ENCODE measurements at regions not wholly inside any gene's neighbourhood (a gene's known extent, or its start where the extent isn't known, plus 50 kb on each side); places are given as distances from the start of the nearest gene placed in this dataset.
"Not testable (repeated sequence)": the region's sequence is repeated elsewhere in the genome, so short reads cannot be mapped to it uniquely, and the experiment has no call there.

- CTCF ChIA-PET = no interaction called here
- POLR2A ChIA-PET = no interaction called here
- Histone ChIP-seq H3K27ac (ENCODE audit: low read depth, low read length) (no peak overlapping the region), H3K4me3 (ENCODE audit: low read depth, low read length) (no peak overlapping the region), H3K9me3 (ENCODE audit: control insufficient read depth, insufficient read depth, low read length) (no peaks in the 10 kb centered on the region), H3K27me3 (ENCODE audit: control insufficient read depth, insufficient read depth, low read length) (peaks cover 14% of the 10 kb centered on the region)
- no peak for DNase-seq (ENCODE audit: low read depth, low spot score)
- TF ChIP-seq CTCF (IDR thresholded peaks at IDR 0.05; ENCODE audit: low read depth, low read length) = no peak
Observed at GRCh38 chr2:10228611-10229365, 73.9 kb upstream of the HPCAL1 start.

- POLR2A ChIA-PET = no interaction called here
- Histone ChIP-seq H3K27me3 (ENCODE audit: control insufficient read depth, insufficient read depth, low read length) (peaks cover 13% of the 10 kb centered on the region), H3K27ac (ENCODE audit: low read depth, low read length) (no peak overlapping the region), H3K9me3 (ENCODE audit: control insufficient read depth, insufficient read depth, low read length) (no peaks in the 10 kb centered on the region), H3K4me3 (ENCODE audit: low read depth, low read length) (no peak overlapping the region)
- CTCF ChIA-PET = no interaction called here
- no peak for DNase-seq (ENCODE audit: low read depth, low spot score)
- no peak for TF ChIP-seq CTCF (IDR thresholded peaks at IDR 0.05; ENCODE audit: low read depth, low read length)
Observed at GRCh38 chr2:10229462-10230099, 73.1 kb upstream of the HPCAL1 start.

- no peak for TF ChIP-seq CTCF (IDR thresholded peaks at IDR 0.05; ENCODE audit: low read depth, low read length)
- Histone ChIP-seq H3K4me3 (ENCODE audit: low read depth, low read length) (no peak overlapping the region), H3K27me3 (ENCODE audit: control insufficient read depth, insufficient read depth, low read length) (peaks cover 13% of the 10 kb centered on the region), H3K9me3 (ENCODE audit: control insufficient read depth, insufficient read depth, low read length) (no peaks in the 10 kb centered on the region), H3K27ac (ENCODE audit: low read depth, low read length) (no peak overlapping the region)
- ChIA-PET CTCF (interaction anchor here (1.1 kb wide), 1 partner anchor 9 kb away, joined by 3 read pairs; no protein-coding TSS in a partner anchor), POLR2A (no interaction called here)
- DNase-seq (ENCODE audit: low read depth, low spot score) = no peak
Observed at GRCh38 chr2:10230499-10230898, 72.2 kb upstream of the HPCAL1 start.

GRCh38 chr2:10230921-10231320 is 71.8 kb upstream of the HPCAL1 start:
- H3K27me3 ChIP-seq (ENCODE audit: control insufficient read depth, insufficient read depth, low read length) = peaks cover 15% of the 10 kb centered on the region
- CTCF ChIA-PET = interaction anchor here (1.1 kb wide), 1 partner anchor 9 kb away, joined by 3 read pairs; no protein-coding TSS in a partner anchor
- POLR2A ChIA-PET; H3K4me3 ChIP-seq (ENCODE audit: low read depth, low read length); DNase-seq (ENCODE audit: low read depth, low spot score); H3K27ac ChIP-seq (ENCODE audit: low read depth, low read length); H3K9me3 ChIP-seq (ENCODE audit: control insufficient read depth, insufficient read depth, low read length): not testable (repeated sequence)

- CTCF ChIA-PET = interaction anchor here (1.1 kb wide), 1 partner anchor 8 kb away, joined by 3 read pairs; no protein-coding TSS in a partner anchor
Observed at GRCh38 chr2:10231551-10232085, 71.1 kb upstream of the HPCAL1 start.

More at GRCh38 chr2:10231551-10232085, 71.1 kb upstream of the HPCAL1 start:
- no peak for DNase-seq (ENCODE audit: low read depth, low spot score)
- TF ChIP-seq CTCF (IDR thresholded peaks at IDR 0.05; ENCODE audit: low read depth, low read length) = no peak
- H3K27ac ChIP-seq (ENCODE audit: low read depth, low read length) = no peak overlapping the region
- POLR2A ChIA-PET = no interaction called here
- peaks cover 21% of the 10 kb centered on the region for H3K27me3 ChIP-seq (ENCODE audit: control insufficient read depth, insufficient read depth, low read length)
- H3K4me3 ChIP-seq (ENCODE audit: low read depth, low read length) = no peak overlapping the region
- H3K9me3 ChIP-seq (ENCODE audit: control insufficient read depth, insufficient read depth, low read length) = no peaks in the 10 kb centered on the region; the same call in 1 of the 2 replicates
